Aorta (tissue), 5 donors: ENCODE measurements at regions not wholly inside any gene's neighbourhood (a gene's known extent, or its start where the extent isn't known, plus 50 kb on each side); places are given as distances from the start of the nearest gene placed in this dataset.
A peak's percentile ranks its signal among the peaks of the same experiment; 100 is the strongest.

Experiments
- ATAC-seq: fragments of 200-7000 bp; cut with Tn5 transposase; one replicate; pipeline ENCODE4 v1.9.1; 2022; ENCODE audit warnings: moderate library complexity; ENCODE audit not compliant: low FRiP score
- DNase-seq, 2 donors: peaks; one replicate each; pipeline ENCODE4 v3.0.0-alpha.2; 2020
- H3K27ac ChIP-seq, 2 donors: one replicate each; pipeline ENCODE4 v1.5.1; 2013; ENCODE audit warnings: low read length in 2 of 2, mild to moderate bottlenecking in 2 of 2, moderate library complexity in 2 of 2, control low read depth in 1 of 2, inconsistent platforms in 1 of 2, low read depth in 1 of 2
- H3K27me3 ChIP-seq, 2 donors: one replicate each; pipeline ENCODE4 v1.6.1; 2013; ENCODE audit warnings: control low read depth in 1 of 2, low read length in 1 of 2, mild to moderate bottlenecking in 1 of 2, moderate library complexity in 1 of 2; ENCODE audit not compliant: insufficient read depth in 2 of 2, control insufficient read depth in 1 of 2
- H3K36me3 ChIP-seq, 2 donors: one replicate each; pipeline ENCODE4 v1.6.1; 2013; ENCODE audit warnings: control low read depth in 1 of 2, low read length in 1 of 2, mild to moderate bottlenecking in 1 of 2; ENCODE audit not compliant: insufficient read depth in 2 of 2, control insufficient read depth in 1 of 2
- H3K4me1 ChIP-seq, 2 donors: one replicate each; pipeline ENCODE4 v1.6.1; 2013; ENCODE audit warnings: low read length in 2 of 2, control low read depth in 1 of 2, mild to moderate bottlenecking in 1 of 2, moderate library complexity in 1 of 2; ENCODE audit not compliant: insufficient read depth in 2 of 2, control insufficient read depth in 1 of 2
- H3K4me3 ChIP-seq, 2 donors: one replicate each; pipeline ENCODE4 v1.5.1; 2013; ENCODE audit warnings: low read length in 2 of 2, control low read depth in 1 of 2, mild to moderate bottlenecking in 1 of 2
- H3K9me3 ChIP-seq: one replicate; pipeline ENCODE4 v1.6.1; 2013; ENCODE audit warnings: mild to moderate bottlenecking, low read length; ENCODE audit not compliant: control insufficient read depth
- WGBS, 2 donors: extraction: QIAGEN DNeasy Blood & Tissue Kit; methylation state at CpG; one replicate each; pipeline ENCODE4 v1.1.7; 2013; 5-methylcytosine and 5-hydroxymethylcytosine counted together
- intact Hi-C, 2 donors: fragments of 100-400 bp; cut with DNase I; formaldehyde crosslinking; loops; one replicate each; pipeline versions ENCODE4 v1.14.2 to v1.15.0; 2022
- donor health status: healthy with polysubstance abuse.
- donor health status: Bipolar disorder and iron deficiency.
- donor health status: DM: no; HTN: no; CAD: no.
- donor health status: DM: no; HTN: no; CAD: no.
- donor health status: DM: yes; HTN: yes; CAD: no.

DNA sequence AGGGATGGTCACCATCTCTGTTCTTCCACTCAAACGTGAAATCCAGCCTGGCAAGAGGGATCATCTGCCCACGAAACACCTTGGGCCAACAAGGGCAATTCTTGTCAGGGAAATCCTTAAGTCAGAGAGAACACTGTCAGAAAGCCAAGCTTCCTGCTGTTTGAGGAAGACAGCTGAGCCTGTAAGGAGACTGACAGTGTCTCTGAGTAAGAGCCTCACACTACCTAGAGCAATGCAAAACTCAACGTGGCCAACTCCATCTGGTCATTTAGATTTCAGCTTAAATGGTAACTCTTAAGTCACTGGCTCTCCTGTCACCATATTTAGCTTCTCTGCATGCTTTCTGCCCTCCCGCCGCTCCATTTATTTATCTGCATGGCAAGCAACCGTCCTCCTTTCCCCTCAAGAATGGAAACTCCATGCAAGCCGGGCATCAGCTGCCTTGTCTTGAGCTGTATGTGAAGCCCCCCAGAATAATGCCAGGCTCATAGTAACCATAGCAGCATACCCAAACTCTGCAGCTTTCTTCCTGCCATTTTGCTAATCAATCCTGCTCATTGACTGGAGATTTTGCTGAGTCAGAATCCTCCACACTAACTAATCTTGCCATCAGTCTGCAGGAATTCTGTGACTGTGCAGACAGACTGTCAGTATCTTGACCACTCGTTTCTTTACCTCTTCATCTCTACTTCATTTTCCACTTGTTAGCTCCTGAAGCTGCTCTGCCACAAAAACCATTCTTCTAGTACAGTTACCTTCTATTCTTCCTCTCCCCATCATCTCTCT lies 159.8 kb downstream of the IRS2 start:
- Histone ChIP-seq H3K4me1 (peaks cover 0 to 3% of the 10 kb centered on the region in 2 donors), H3K4me3 (no peak overlapping the region), H3K27ac (no peak overlapping the region), H3K9me3 (no peaks in the 10 kb centered on the region), H3K27me3 (no peaks in the 10 kb centered on the region), H3K36me3 (no peaks in the 10 kb centered on the region)
- intact Hi-C loops: loop anchor here in 1 of 2 donors (10.0 kb wide), 1 partner anchor 172 kb away; no protein-coding TSS in a partner anchor
- 74 to 75% methylated on average over 8 of the region's 8 CpGs for WGBS, 2 donors
- DNase-seq: no peak
- no peak for ATAC-seq

DNA sequence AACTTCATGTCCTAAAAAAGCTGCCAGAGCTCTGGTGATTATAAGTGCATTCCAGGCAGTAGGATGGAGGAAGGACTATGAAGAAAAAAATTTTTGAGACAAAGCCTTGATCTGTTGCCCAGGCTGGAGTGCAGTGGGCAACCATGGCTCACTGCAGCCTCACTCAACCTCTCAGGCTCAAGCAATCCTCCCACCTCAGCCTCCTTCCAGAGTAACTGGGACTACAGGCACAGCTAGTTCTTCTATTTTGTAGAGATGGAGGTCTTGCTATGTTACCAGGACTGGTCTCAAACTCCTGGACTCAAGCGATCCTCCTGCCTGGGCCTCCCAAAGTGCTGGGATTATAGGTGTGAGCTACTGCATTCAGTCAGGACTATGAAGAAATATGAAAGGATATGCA lies 161.2 kb downstream of the IRS2 start:
- no peak overlapping the region for H3K27ac ChIP-seq
- peaks cover 0 to 3% of the 10 kb centered on the region in 2 donors for H3K4me1 ChIP-seq
- H3K4me3 ChIP-seq: no peak overlapping the region
- H3K9me3 ChIP-seq: no peaks in the 10 kb centered on the region
- H3K27me3 ChIP-seq: no peaks in the 10 kb centered on the region
- no peak for ATAC-seq
- no peak for DNase-seq
- WGBS, 2 donors: 96 to 99% methylated on average over 1 of the region's 1 CpG
- intact Hi-C loops: loop anchor here in 1 of 2 donors (10.0 kb wide), 1 partner anchor 170 kb away; no protein-coding TSS in a partner anchor
- H3K36me3 ChIP-seq: no peaks in the 10 kb centered on the region

DNA sequence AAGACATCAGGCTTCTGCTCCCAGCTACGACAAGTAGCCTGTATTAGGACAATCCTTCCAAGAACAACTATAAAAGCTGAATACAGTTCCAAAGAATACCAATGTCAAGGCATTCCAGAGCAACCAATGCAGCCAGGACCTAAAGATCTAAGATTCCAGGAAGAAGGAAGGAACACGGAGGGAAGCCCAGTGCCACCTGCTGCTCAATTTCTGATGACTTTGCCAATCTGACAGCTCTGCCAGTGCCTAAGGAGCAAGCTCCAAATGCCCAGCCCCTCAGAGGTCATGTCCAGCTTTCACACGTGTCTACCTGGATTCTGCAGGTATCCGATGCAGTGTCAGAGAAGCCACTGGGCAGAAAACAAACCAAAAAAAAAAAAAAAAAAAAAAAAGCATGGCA lies 164.4 kb downstream of the IRS2 start:
- ATAC-seq (no peak), DNase-seq (no peak)
- WGBS, 2 donors: 67 to 71% methylated on average over 4 of the region's 4 CpGs
- Histone ChIP-seq H3K27me3 (no peaks in the 10 kb centered on the region), H3K36me3 (no peaks in the 10 kb centered on the region), H3K9me3 (no peaks in the 10 kb centered on the region), H3K27ac (no peak overlapping the region), H3K4me1 (no peaks in the 10 kb centered on the region), H3K4me3 (no peak overlapping the region)
- intact Hi-C loops: loop anchor here in 1 of 2 donors (10.0 kb wide), 1 partner anchor 167 kb away; no protein-coding TSS in a partner anchor

DNA sequence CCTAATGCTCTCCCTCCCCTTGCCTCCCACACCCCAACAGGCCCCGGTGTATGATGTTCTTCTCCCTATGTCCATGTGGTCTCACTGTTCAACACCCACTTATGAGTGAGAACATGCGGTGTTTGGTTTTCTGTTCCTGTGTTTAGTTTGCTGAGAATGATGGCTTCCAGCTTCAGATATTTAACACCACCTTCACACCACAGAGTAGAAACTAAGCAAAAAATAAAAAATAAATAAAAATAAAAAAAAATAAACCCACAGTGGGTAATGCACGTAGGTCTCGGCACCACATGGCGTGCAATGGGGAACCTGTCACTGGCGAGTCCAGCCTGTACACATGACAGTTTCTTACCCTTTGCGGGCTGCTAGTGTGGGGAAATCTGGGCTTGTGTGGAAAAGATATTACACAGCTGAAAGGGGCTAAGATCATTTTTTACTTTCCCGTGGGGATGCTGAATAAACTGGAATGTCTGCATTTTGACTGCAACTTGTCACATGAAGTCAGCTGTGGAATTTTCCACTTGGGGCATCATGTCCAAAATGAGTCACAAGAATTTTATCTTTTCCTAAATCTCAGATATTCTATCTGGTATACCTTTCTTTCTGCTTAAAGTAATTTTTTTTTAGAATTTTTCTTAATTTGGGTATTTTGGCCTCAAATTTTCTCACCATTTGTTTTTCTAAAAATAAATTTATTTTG lies 170.5 kb downstream of the IRS2 start:
- DNase-seq (no peak), ATAC-seq (no peak)
- H3K4me1 ChIP-seq: no peaks in the 10 kb centered on the region
- no peak overlapping the region for H3K27ac ChIP-seq
- H3K4me3 ChIP-seq: no peak overlapping the region
- H3K9me3 ChIP-seq: peaks cover 2% of the 10 kb centered on the region
- H3K36me3 ChIP-seq: no peaks in the 10 kb centered on the region
- peaks cover 0 to 2% of the 10 kb centered on the region in 2 donors for H3K27me3 ChIP-seq
- WGBS, 2 donors: 57 to 65% methylated on average over 8 of the region's 8 CpGs
- intact Hi-C loops: no loop called here

DNA sequence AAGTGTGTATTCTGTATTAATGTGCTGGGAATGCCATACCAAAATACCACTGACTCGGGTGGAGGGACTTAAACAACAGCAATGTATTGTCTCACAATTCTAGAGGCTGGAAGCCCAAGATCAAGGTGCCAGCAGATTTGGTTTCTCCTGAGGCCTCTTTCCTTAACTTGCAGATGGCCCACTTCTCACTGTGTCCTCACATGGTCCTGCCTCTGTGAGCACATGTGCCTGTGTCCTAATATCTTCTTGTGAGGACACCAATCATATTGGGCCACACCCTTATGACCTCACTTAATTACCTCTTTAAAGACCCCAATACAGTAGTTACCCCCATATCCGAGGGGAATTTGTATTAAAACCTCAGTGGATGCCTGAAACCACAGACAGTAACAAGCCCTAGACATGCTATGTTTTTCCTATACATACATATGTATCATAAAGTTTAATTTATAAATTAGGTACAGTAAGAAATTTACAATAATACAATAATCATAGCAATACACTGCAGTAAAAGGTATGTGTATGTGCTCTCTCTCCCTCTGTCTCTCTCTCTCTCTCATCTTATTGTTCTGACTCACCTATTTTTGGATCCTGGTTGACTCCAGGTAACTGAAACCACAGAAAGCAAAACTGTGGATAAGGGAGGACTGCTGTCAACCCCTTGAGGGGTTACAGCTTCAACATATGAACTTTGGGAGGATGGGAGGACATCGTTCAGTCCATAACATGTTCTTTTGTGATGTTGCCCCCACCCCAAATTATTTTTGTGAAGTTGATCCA lies 174.3 kb downstream of the IRS2 start:
- intact Hi-C loops: no loop called here
- WGBS, 2 donors: 92 to 95% methylated on average over 3 of the region's 3 CpGs

DNA sequence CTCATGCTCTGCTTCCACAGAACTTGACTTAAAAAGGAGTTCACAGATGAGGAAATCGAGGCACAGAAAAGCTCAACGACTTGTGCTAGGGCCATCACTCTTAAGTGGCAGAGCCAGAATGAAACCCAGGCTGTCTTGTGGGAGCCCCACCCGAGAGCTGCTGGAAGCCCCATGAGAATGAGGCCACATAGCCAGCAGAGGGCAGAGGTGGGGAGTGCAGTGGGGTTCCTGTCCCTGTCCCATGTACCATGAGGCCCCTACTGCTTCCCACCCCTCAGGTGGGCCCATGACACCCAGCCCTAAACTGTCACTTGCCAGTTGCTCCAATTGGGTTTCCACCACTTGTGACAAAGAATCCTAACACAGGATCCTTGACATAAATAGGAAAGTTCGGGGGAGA lies 175.9 kb downstream of the IRS2 start:
- 71 to 77% methylated on average over 4 of the region's 4 CpGs for WGBS, 2 donors
- Histone ChIP-seq H3K4me1 (no peaks in the 10 kb centered on the region), H3K9me3 (peaks cover 4% of the 10 kb centered on the region), H3K4me3 (no peak overlapping the region), H3K36me3 (peaks cover 0 to 1% of the 10 kb centered on the region in 2 donors), H3K27me3 (peaks cover 0 to 2% of the 10 kb centered on the region in 2 donors), H3K27ac (no peak overlapping the region)
- intact Hi-C loops: no loop called here
- DNase-seq: peak in 1 of 2 donors; percentile 70
- ATAC-seq: no peak

More for the DNA sequence above, 174.3 kb downstream of the IRS2 start:
- peaks cover 0 to 1% of the 10 kb centered on the region in 2 donors for H3K36me3 ChIP-seq
- H3K27ac ChIP-seq: no peak overlapping the region
- H3K4me3 ChIP-seq: no peak overlapping the region
- peaks cover 4% of the 10 kb centered on the region for H3K9me3 ChIP-seq
- H3K27me3 ChIP-seq: peaks cover 0 to 2% of the 10 kb centered on the region in 2 donors
- H3K4me1 ChIP-seq: no peaks in the 10 kb centered on the region
- no peak for ATAC-seq
- no peak for DNase-seq

DNA sequence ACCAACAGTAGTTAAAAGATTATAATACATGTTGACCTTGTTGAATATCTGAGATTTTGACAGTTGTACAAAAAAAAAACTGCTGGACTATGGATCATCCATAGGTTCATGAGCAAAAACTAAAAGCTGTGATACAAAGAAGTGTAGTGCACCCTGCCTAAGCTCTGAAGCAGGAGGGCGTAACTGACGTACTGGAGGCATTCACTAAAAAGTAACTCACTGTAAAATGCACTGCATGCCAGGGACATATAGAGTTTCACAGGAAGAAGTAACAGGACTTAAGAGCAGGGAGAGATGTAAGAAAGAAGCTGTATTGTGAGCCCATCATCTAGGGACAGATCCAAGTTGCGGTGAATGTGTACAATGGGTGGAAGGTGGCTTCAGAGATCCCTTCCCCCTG lies 177.9 kb downstream of the IRS2 start:
- H3K4me3 ChIP-seq: no peak overlapping the region
- H3K4me1 ChIP-seq: no peaks in the 10 kb centered on the region
- no peak for DNase-seq
- H3K27me3 ChIP-seq: peaks cover 0 to 3% of the 10 kb centered on the region in 2 donors
- H3K27ac ChIP-seq: no peak overlapping the region
- intact Hi-C loops: no loop called here
- peaks cover 5% of the 10 kb centered on the region for H3K9me3 ChIP-seq
- H3K36me3 ChIP-seq: peaks cover 0 to 1% of the 10 kb centered on the region in 2 donors
- ATAC-seq: no peak
- WGBS, 2 donors: 91 to 92% methylated on average over 3 of the region's 3 CpGs

DNA sequence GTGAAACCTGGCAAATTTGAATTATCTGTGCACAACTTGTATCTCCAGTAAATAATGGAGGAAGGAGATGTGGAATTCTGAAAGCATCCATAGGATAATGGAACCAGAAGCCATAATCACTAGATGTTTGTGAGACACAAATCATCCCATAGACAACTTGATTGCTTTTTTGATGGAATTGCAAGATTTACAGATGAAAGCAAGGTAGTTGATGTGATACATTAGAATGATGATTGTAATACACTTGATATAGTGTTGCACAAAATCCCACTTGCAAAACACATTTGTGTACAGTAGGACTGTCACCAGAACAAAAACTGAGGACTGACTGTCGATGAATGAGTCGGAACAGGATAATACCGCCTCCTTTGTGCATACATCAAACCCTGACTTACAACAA lies 178.3 kb downstream of the IRS2 start:
- intact Hi-C loops: no loop called here
- peaks cover 5% of the 10 kb centered on the region for H3K9me3 ChIP-seq
- H3K4me3 ChIP-seq: no peak overlapping the region
- peaks cover 0 to 1% of the 10 kb centered on the region in 2 donors for H3K36me3 ChIP-seq
- H3K27ac ChIP-seq: no peak overlapping the region
- 90 to 93% methylated on average over 3 of the region's 3 CpGs for WGBS, 2 donors
- no peak for ATAC-seq
- no peak for DNase-seq
- peaks cover 0 to 6% of the 10 kb centered on the region in 2 donors for H3K27me3 ChIP-seq
- H3K4me1 ChIP-seq: no peaks in the 10 kb centered on the region
